Esophagus muscularis mucosa (tissue), 4 donors: ENCODE measurements at regions not wholly inside any gene's neighbourhood (a gene's known extent, or its start where the extent isn't known, plus 50 kb on each side); places are given as distances from the start of the nearest gene placed in this dataset.

Experiments used
- CTCF ChIP-seq, 3 experiments: fragments of 200-600 bp in 2 of 3; fragments of 450-650 bp in 1 of 3; sonication (generic) in 2 of 3; IDR thresholded peaks; one replicate each; pipeline ENCODE4 v1.5.1; 2017 to 2019; ENCODE audit warnings: antibody characterized with exemption in 3 of 3, mild to moderate bottlenecking in 2 of 3, moderate library complexity in 1 of 3
- EP300 ChIP-seq: sonication (generic); formaldehyde crosslinking; IDR thresholded peaks from one replicate; pipeline ENCODE4 v1.6.1; 2017; ENCODE audit warnings: antibody characterized with exemption
- POLR2A ChIP-seq: fragments of 450-650 bp; IDR thresholded peaks from one replicate; pipeline ENCODE4 v1.6.1; 2017; ENCODE audit warnings: antibody characterized with exemption, moderate library complexity, mild to moderate bottlenecking, low read depth

GRCh38 chr10:8499312-8499711 lies 444.8 kb downstream of the GATA3 start:
- TF ChIP-seq CTCF (IDR thresholded peaks at IDR 0.05), result no peak
- TF ChIP-seq POLR2A, result no peak
- TF ChIP-seq EP300, result no peak
